GM12864 (cell line): ENCODE measurements at regions not wholly inside any gene's neighbourhood (a gene's known extent, or its start where the extent isn't known, plus 50 kb on each side); places are given as distances from the start of the nearest gene placed in this dataset.

Source experiments
- DNase-seq: peaks from one replicate; pipeline ENCODE4 v3.0.0-alpha.2; 2011; ENCODE audit warnings: low read depth
- H3K4me3 ChIP-seq: 2 replicates; pipeline ENCODE4 v1.5.1; 2011; ENCODE audit warnings: mild to moderate bottlenecking, low read depth, low read length, control low read depth
- CTCF ChIP-seq: IDR thresholded peaks from 2 replicates; pipeline ENCODE4 v1.5.1; 2011; ENCODE audit warnings: low read depth, mild to moderate bottlenecking, moderate library complexity, low read length, control low read depth, inconsistent platforms; ENCODE audit errors: missing control alignments

- no peak for DNase-seq
- no peak overlapping the region for H3K4me3 ChIP-seq
- TF ChIP-seq CTCF: no peak
Measured at GRCh38 chr21:21632926-21633325, 634.7 kb downstream of the NCAM2 start.

GRCh38 chr21:21661741-21662140 lies 663.5 kb downstream of the NCAM2 start:
- no peak overlapping the region for H3K4me3 ChIP-seq
- TF ChIP-seq CTCF: no peak
- DNase-seq: no peak

GRCh38 chr21:21662776-21663175 lies 664.6 kb downstream of the NCAM2 start:
- H3K4me3 ChIP-seq: no peak overlapping the region
- TF ChIP-seq CTCF: no peak
- no peak for DNase-seq

GRCh38 chr21:21664871-21665270 lies 666.7 kb downstream of the NCAM2 start:
- TF ChIP-seq CTCF: no peak
- DNase-seq: no peak
- H3K4me3 ChIP-seq: no peak overlapping the region

GRCh38 chr21:21666689-21667088 lies 668.5 kb downstream of the NCAM2 start:
- no peak for TF ChIP-seq CTCF
- H3K4me3 ChIP-seq: no peak overlapping the region
- no peak for DNase-seq

GRCh38 chr21:21668198-21668597 lies 670.0 kb downstream of the NCAM2 start:
- TF ChIP-seq CTCF: no peak
- no peak overlapping the region for H3K4me3 ChIP-seq
- DNase-seq: no peak

GRCh38 chr21:21673959-21674358 lies 675.8 kb downstream of the NCAM2 start:
- no peak overlapping the region for H3K4me3 ChIP-seq
- TF ChIP-seq CTCF: no peak
- DNase-seq: no peak
